ENCODE measurements at regions not wholly inside any gene's neighbourhood (a gene's known extent, or its start where the extent isn't known, plus 50 kb on each side); places are given as distances from the start of the nearest gene placed in this dataset.

DNA sequence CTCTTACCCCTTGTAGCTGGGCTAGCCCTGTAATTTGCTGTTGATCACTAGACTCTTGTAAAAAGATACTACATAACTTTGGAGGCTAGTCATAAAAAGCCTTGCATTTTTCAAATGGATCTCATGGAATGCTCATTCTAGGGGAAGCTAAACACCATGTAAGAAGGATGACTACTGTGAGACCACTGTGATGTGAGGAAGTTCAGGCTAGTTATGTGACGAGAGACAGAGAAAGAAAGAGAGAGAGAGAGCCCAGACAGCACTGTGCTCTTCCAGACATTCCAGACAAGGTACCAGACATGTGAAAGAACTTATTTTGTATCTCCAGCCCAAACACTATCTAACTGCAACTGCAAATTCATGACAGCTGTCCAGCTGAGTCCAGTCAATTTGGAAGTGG lies 404.6 kb upstream of the PITX2 start:
- Histone ChIP-seq H2AFZ (ENCODE audit: low read depth) (no peak overlapping the region), H3K27ac (no peak overlapping the region)
- TF ChIP-seq, protein P1, sequence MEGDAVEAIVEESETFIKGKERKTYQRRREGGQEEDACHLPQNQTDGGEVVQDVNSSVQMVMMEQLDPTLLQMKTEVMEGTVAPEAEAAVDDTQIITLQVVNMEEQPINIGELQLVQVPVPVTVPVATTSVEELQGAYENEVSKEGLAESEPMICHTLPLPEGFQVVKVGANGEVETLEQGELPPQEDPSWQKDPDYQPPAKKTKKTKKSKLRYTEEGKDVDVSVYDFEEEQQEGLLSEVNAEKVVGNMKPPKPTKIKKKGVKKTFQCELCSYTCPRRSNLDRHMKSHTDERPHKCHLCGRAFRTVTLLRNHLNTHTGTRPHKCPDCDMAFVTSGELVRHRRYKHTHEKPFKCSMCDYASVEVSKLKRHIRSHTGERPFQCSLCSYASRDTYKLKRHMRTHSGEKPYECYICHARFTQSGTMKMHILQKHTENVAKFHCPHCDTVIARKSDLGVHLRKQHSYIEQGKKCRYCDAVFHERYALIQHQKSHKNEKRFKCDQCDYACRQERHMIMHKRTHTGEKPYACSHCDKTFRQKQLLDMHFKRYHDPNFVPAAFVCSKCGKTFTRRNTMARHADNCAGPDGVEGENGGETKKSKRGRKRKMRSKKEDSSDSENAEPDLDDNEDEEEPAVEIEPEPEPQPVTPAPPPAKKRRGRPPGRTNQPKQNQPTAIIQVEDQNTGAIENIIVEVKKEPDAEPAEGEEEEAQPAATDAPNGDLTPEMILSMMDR (conservative IDR thresholded peaks at IDR 0.05; ENCODE audit: low read depth, low read length), result no peak

DNA sequence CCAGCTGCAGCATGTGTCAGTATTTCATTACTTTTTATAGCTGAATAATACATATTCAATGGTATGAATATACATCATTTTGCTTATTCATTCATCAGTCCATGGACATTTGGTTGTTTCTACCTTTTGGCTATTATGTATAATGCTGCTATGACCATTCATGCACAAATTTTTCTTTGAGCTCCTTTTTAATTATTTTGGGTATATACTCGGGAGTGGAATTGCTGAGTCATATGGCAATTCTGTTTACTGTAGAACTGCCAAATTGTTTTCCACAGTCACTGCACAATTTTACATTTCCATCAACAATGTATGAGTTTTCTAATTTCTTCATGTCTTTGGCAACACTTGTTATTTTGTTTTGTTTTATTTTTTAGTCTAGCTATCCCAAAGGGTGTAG lies 405.9 kb upstream of the PITX2 start:
- H2AFZ ChIP-seq (ENCODE audit: low read depth), result no peak overlapping the region
- no peak overlapping the region for H3K4me2 ChIP-seq
- H3K4me1 ChIP-seq (ENCODE audit: low read depth, poor library complexity, severe bottlenecking), result no peaks in the 10 kb centered on the region
- no peaks in the 10 kb centered on the region for H3K79me2 ChIP-seq (ENCODE audit: insufficient read depth, low read depth)
- no peak overlapping the region for H3K9ac ChIP-seq
- no peak overlapping the region for H3K4me3 ChIP-seq (IDR thresholded peaks at IDR 0.05; ENCODE audit: insufficient read depth, low read depth, low read length)
- no peak overlapping the region for H3K27ac ChIP-seq
- H3K27me3 ChIP-seq (ENCODE audit: insufficient read depth, low read depth), result no peaks in the 10 kb centered on the region
- no peaks in the 10 kb centered on the region for H4K20me1 ChIP-seq (ENCODE audit: insufficient read depth)
- no peaks in the 10 kb centered on the region for H3K36me3 ChIP-seq (ENCODE audit: insufficient read depth)
- TF ChIP-seq, protein P1 (conservative IDR thresholded peaks at IDR 0.05; ENCODE audit: low read depth, low read length), result no peak

More for the DNA sequence above, 404.6 kb upstream of the PITX2 start:
- H3K79me2 ChIP-seq (ENCODE audit: insufficient read depth, low read depth), result no peaks in the 10 kb centered on the region
- no peaks in the 10 kb centered on the region for H3K4me1 ChIP-seq (ENCODE audit: low read depth, poor library complexity, severe bottlenecking)
- no peak overlapping the region for H3K4me3 ChIP-seq (IDR thresholded peaks at IDR 0.05; ENCODE audit: insufficient read depth, low read depth, low read length)
- no peaks in the 10 kb centered on the region for H4K20me1 ChIP-seq (ENCODE audit: insufficient read depth)
- no peak overlapping the region for H3K4me2 ChIP-seq
- H3K27me3 ChIP-seq (ENCODE audit: insufficient read depth, low read depth), result no peaks in the 10 kb centered on the region
- H3K36me3 ChIP-seq (ENCODE audit: insufficient read depth), result no peaks in the 10 kb centered on the region
- no peak overlapping the region for H3K9ac ChIP-seq

DNA sequence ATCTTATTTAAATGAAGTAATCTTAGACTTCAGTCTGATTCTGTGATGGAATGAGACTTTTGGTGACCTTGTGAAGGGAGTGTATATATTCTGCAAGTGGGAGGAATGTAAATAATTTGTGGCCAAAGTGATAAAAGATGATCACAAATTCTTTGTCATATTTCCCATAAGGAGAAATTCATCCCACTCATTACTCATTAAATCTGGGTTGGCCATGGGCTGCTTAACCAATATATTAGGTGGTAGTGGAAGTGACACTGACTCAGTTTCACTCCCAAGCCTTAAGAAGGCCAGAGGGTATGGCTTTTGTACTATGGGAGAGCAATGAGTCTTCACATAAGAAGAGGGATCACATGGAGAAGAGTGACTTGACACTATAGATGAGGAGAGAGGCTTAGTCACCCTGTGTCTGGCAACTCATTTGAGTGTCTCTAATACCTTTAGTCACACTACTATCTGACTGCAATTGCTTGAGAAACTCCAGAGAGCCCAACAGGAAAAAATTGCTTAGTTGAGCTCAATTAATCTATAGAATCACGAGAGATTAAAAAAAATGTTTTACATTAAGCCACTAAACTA lies 408.2 kb upstream of the PITX2 start:
- Histone ChIP-seq H3K4me3 (IDR thresholded peaks at IDR 0.05; ENCODE audit: insufficient read depth, low read depth, low read length) (no peak overlapping the region), H2AFZ (ENCODE audit: low read depth) (no peak overlapping the region), H3K4me2 (no peak overlapping the region), H4K20me1 (ENCODE audit: insufficient read depth) (no peaks in the 10 kb centered on the region), H3K36me3 (ENCODE audit: insufficient read depth) (no peaks in the 10 kb centered on the region), H3K9ac (no peak overlapping the region), H3K27ac (no peak overlapping the region), H3K27me3 (ENCODE audit: insufficient read depth, low read depth) (no peaks in the 10 kb centered on the region), H3K4me1 (ENCODE audit: low read depth, poor library complexity, severe bottlenecking) (no peaks in the 10 kb centered on the region), H3K79me2 (ENCODE audit: insufficient read depth, low read depth) (no peaks in the 10 kb centered on the region)
- TF ChIP-seq, protein P1 (conservative IDR thresholded peaks at IDR 0.05; ENCODE audit: low read depth, low read length), result no peak

DNA sequence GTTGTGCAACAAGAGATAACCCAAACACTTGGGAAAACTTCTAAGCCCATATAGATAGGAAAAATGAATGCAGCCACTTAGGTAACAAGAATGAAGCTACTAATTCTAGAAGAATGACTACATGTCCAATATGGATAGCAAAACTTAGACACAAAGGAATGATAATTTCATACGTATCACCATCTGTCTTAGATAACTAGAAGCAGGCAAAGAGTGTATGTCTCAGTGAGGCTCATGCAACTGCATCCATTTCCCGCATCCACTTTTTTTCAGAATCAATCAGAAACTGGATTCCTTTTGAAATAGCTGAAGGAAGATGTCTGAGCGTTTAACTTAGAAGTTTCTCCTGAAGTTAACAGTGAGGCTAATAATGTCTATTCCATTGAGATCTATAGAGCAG lies 408.7 kb upstream of the PITX2 start:
- no peak overlapping the region for H3K4me3 ChIP-seq (IDR thresholded peaks at IDR 0.05; ENCODE audit: insufficient read depth, low read depth, low read length)
- no peak overlapping the region for H3K4me2 ChIP-seq
- no peak overlapping the region for H3K9ac ChIP-seq
- H3K4me1 ChIP-seq (ENCODE audit: low read depth, poor library complexity, severe bottlenecking), result no peaks in the 10 kb centered on the region
- H3K27me3 ChIP-seq (ENCODE audit: insufficient read depth, low read depth), result no peaks in the 10 kb centered on the region
- no peaks in the 10 kb centered on the region for H3K79me2 ChIP-seq (ENCODE audit: insufficient read depth, low read depth)
- H3K27ac ChIP-seq, result no peak overlapping the region
- TF ChIP-seq, protein P1 (conservative IDR thresholded peaks at IDR 0.05; ENCODE audit: low read depth, low read length), result no peak
- no peaks in the 10 kb centered on the region for H4K20me1 ChIP-seq (ENCODE audit: insufficient read depth)
- no peak overlapping the region for H2AFZ ChIP-seq (ENCODE audit: low read depth)
- no peaks in the 10 kb centered on the region for H3K36me3 ChIP-seq (ENCODE audit: insufficient read depth)
